ENCODE measurements at regions not wholly inside any gene's neighbourhood (a gene's known extent, or its start where the extent isn't known, plus 50 kb on each side); places are given as distances from the start of the nearest gene placed in this dataset.

DNA sequence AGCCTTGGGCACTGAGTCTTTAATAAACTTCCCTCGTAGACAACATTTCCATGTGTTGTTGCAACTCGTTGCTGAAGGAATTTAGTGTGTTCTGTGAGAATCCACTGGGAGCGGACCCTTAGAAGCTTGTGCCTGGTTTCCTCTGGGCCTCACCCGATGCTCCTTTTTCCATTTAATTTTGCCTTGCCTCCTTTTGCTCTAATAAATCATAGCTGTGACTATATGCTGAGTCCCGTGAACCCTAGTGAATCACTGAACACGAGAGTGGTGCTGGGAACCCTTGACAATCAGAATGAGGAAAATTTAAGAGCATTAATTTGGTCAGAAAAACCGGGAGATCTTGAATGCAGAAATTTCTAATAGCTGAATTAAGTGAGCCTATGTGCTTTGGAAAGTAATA is 291.1 kb upstream of the ZNF608 start:
- intact Hi-C loops (cut with micrococcal nuclease; ENCODE audit: unreplicated experiment), result no loop called here
- Histone ChIP-seq H4K20me1 (ENCODE audit: insufficient read depth, low read length) (no peaks in the 10 kb centered on the region), H3K9me2 (ENCODE audit: insufficient read depth, low read length) (no peaks in the 10 kb centered on the region), H3K4me3 (ENCODE audit: low read depth, low read length, poor library complexity, severe bottlenecking) (peak overlapping the region; percentile 9), H3K4me2 (ENCODE audit: low read length) (peak overlapping the region; percentile 53), H2AFZ (ENCODE audit: low read length) (peak overlapping the region; percentile 84), H3K4me1 (ENCODE audit: insufficient read depth, low read length, poor library complexity, severe bottlenecking) (peaks cover 38% of the 10 kb centered on the region), H3K9me3 (ENCODE audit: low read length) (no peaks in the 10 kb centered on the region), H3K36me3 (ENCODE audit: insufficient read depth, low read length) (no peaks in the 10 kb centered on the region), H3K27ac (ENCODE audit: low read depth, low read length, poor library complexity, severe bottlenecking) (peak overlapping the region; percentile 17), H3K79me2 (ENCODE audit: insufficient read depth, low read depth, low read length) (no peaks in the 10 kb centered on the region)
- ChIA-PET POLR2A (interaction anchor here (0.7 to 2.4 kb wide), 8 partner anchors 9 to 945 kb away, joined by 3 to 11 read pairs (median 6); no protein-coding TSS in a partner anchor), CTCF (ENCODE audit: unreplicated experiment) (no interaction called here)
- TF ChIP-seq EZH2phosphoT487 (IDR thresholded peaks at IDR 0.05; ENCODE audit: borderline replicate concordance, low read depth, low read length), result no peak
- TF ChIP-seq, protein P1, sequence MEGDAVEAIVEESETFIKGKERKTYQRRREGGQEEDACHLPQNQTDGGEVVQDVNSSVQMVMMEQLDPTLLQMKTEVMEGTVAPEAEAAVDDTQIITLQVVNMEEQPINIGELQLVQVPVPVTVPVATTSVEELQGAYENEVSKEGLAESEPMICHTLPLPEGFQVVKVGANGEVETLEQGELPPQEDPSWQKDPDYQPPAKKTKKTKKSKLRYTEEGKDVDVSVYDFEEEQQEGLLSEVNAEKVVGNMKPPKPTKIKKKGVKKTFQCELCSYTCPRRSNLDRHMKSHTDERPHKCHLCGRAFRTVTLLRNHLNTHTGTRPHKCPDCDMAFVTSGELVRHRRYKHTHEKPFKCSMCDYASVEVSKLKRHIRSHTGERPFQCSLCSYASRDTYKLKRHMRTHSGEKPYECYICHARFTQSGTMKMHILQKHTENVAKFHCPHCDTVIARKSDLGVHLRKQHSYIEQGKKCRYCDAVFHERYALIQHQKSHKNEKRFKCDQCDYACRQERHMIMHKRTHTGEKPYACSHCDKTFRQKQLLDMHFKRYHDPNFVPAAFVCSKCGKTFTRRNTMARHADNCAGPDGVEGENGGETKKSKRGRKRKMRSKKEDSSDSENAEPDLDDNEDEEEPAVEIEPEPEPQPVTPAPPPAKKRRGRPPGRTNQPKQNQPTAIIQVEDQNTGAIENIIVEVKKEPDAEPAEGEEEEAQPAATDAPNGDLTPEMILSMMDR (conservative IDR thresholded peaks at IDR 0.05; ENCODE audit: low read length), result no peak
- BruUV-seq (replicated peaks), result no TSS peak
- no peak for DNase-seq (ENCODE audit: low spot score)

DNA sequence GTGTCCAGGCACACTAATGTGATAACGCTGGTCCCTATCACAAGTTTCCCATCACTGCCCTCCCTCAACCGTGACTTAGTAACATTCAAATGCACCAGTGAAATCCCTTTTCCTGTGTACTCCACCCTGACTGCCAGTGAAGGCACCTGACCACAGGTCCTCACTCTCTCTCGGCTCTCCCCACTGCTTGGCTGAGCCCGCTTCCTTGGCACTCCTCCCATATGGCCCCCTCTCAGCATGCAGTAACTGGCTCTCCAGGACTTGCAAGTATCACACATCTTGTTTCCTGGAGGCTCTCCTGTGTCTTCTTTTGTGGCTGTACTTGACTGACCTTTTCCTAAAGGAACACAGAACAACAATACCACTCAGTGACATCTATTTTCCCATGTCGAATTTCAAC is 292.0 kb upstream of the ZNF608 start:
- BruUV-seq (replicated peaks), result no TSS peak
- DNase-seq (ENCODE audit: low spot score), result peak; percentile 45
- no peaks in the 10 kb centered on the region for H3K36me3 ChIP-seq (ENCODE audit: insufficient read depth, low read length)
- peak overlapping the region; percentile 84 for H2AFZ ChIP-seq (ENCODE audit: low read length)
- no peaks in the 10 kb centered on the region for H3K9me2 ChIP-seq (ENCODE audit: insufficient read depth, low read length)
- ChIA-PET POLR2A (interaction anchor here (0.7 to 2.4 kb wide), 6 partner anchors 8 to 157 kb away, joined by 3 to 7 read pairs (median 6); no protein-coding TSS in a partner anchor), CTCF (ENCODE audit: unreplicated experiment) (no interaction called here)
- H3K79me2 ChIP-seq (ENCODE audit: insufficient read depth, low read depth, low read length), result no peaks in the 10 kb centered on the region
- intact Hi-C loops (cut with micrococcal nuclease; ENCODE audit: unreplicated experiment), result no loop called here
- TF ChIP-seq, protein P1 (conservative IDR thresholded peaks at IDR 0.05; ENCODE audit: low read length), result no peak
- no peak for TF ChIP-seq EZH2phosphoT487 (IDR thresholded peaks at IDR 0.05; ENCODE audit: borderline replicate concordance, low read depth, low read length)
- peak overlapping the region; percentile 41 for H3K4me2 ChIP-seq (ENCODE audit: low read length)
- peaks cover 39% of the 10 kb centered on the region for H3K4me1 ChIP-seq (ENCODE audit: insufficient read depth, low read length, poor library complexity, severe bottlenecking)
- no peak overlapping the region for H3K27ac ChIP-seq (ENCODE audit: low read depth, low read length, poor library complexity, severe bottlenecking)
- no peaks in the 10 kb centered on the region for H3K9me3 ChIP-seq (ENCODE audit: low read length)
- no peak overlapping the region for H3K4me3 ChIP-seq (ENCODE audit: low read depth, low read length, poor library complexity, severe bottlenecking)
- H4K20me1 ChIP-seq (ENCODE audit: insufficient read depth, low read length), result no peaks in the 10 kb centered on the region

DNA sequence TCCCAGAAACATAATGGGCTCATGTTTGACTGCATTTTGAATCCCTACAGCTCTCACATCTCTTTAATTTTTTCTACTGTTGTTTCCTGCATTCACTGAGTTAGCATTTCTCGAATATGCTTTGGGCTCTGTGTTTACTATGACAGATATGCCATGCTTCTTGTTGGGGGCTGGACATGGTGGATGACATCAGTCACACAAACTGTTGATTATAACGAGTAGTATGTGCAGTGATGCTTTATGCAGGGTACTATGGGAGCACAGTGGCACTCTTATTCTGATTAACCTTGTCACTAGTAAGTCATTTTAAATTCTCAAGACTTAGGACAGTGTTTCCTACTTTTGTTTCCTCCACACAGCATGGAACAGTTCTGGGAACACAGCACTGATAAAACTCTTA is 295.4 kb upstream of the ZNF608 start:
- CTCF ChIA-PET (ENCODE audit: unreplicated experiment), result no interaction called here
- H3K4me3 ChIP-seq (ENCODE audit: low read depth, low read length, poor library complexity, severe bottlenecking), result no peak overlapping the region
- DNase-seq (ENCODE audit: low spot score), result no peak
- H3K36me3 ChIP-seq (ENCODE audit: insufficient read depth, low read length), result no peaks in the 10 kb centered on the region
- POLR2A ChIA-PET, result interaction anchor here (0.6 to 1.7 kb wide), 9 partner anchors 10 to 1524 kb away, joined by 3 to 10 read pairs (median 4); no protein-coding TSS in a partner anchor
- peak overlapping the region; percentile 27; the same call in 1 of the 2 replicates for H2AFZ ChIP-seq (ENCODE audit: low read length)
- H3K27ac ChIP-seq (ENCODE audit: low read depth, low read length, poor library complexity, severe bottlenecking), result no peak overlapping the region
- BruUV-seq (replicated peaks), result no TSS peak
- TF ChIP-seq, protein P1 (conservative IDR thresholded peaks at IDR 0.05; ENCODE audit: low read length), result no peak
- H3K4me1 ChIP-seq (ENCODE audit: insufficient read depth, low read length, poor library complexity, severe bottlenecking), result peaks cover 35% of the 10 kb centered on the region
- intact Hi-C loops (cut with micrococcal nuclease; ENCODE audit: unreplicated experiment), result no loop called here
- no peaks in the 10 kb centered on the region for H3K9me2 ChIP-seq (ENCODE audit: insufficient read depth, low read length)
- no peak overlapping the region for H3K4me2 ChIP-seq (ENCODE audit: low read length)
- H4K20me1 ChIP-seq (ENCODE audit: insufficient read depth, low read length), result no peaks in the 10 kb centered on the region
- H3K79me2 ChIP-seq (ENCODE audit: insufficient read depth, low read depth, low read length), result no peaks in the 10 kb centered on the region
- no peaks in the 10 kb centered on the region for H3K9me3 ChIP-seq (ENCODE audit: low read length)
